SH-SY5Y (cell line): ENCODE measurements at regions not wholly inside any gene's neighbourhood (a gene's known extent, or its start where the extent isn't known, plus 50 kb on each side); places are given as distances from the start of the nearest gene placed in this dataset.

Source experiments
- GATA2 ChIP-seq: IDR thresholded peaks from 2 replicates; pipeline ENCODE4 v1.6.1; 2011; ENCODE audit warnings: mild to moderate bottlenecking, low read depth, low read length
- GATA3 ChIP-seq: IDR thresholded peaks from 2 replicates; pipeline ENCODE4 v1.6.1; 2011; ENCODE audit warnings: low read depth, mild to moderate bottlenecking, low read length, moderate library complexity

DNA sequence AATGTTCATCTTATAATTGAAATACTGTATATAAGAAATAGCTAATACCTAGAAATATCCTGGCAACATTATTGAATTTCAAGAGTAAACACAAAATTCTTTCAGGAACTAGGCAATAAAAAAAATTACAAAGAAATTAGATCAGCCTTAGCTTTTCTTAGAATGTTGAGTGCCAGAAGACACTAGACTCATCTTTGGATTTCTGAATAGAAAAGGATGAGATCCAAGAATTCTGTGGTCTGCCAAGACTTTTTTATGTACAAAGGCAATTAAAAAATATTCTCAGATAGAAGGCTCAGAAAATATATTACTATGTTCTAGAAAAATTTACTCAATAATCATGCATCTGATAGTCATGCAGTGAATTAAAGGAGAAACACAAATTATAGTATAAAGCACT lies 294.5 kb upstream of the CDIN1 start:
- TF ChIP-seq GATA2, result no peak
- TF ChIP-seq GATA3, result no peak
